SK-N-SH (cell line): ENCODE measurements at regions not wholly inside any gene's neighbourhood (a gene's known extent, or its start where the extent isn't known, plus 50 kb on each side); places are given as distances from the start of the nearest gene placed in this dataset.

Experiments
- CTCF ChIA-PET: fragments of 300-600, 350-600 bp; formaldehyde crosslinking; extraction: SDS; loops from one replicate; lab custom pipeline; 2021; lab: Yijun Ruan, JAX
- POLR2A ChIA-PET: fragments of 350-600 bp; sonication (Branson Sonifier 250); formaldehyde crosslinking; extraction: SDS; loops from one replicate; lab custom pipeline; 2020; ENCODE audit warnings: antibody characterized with exemption, inconsistent platforms; lab: Yijun Ruan, JAX
- DNase-seq: peaks from one replicate; pipeline ENCODE4 v3.0.0; 2012
- H2AFZ ChIP-seq: fragments of 200-600 bp; sonication (generic); 2 replicates; pipeline ENCODE4 v1.8.1; 2016; ENCODE audit warnings: antibody characterized with exemption, mild to moderate bottlenecking, low read depth
- H3F3A ChIP-seq: fragments of 200-600 bp; sonication (generic); replicated peaks from 2 replicates; pipeline ENCODE3; 2016; ENCODE audit warnings: antibody characterized with exemption, mild to moderate bottlenecking; ENCODE audit not compliant: insufficient read depth
- H3K27ac ChIP-seq, 2 experiments: fragments of 200-500 bp in 1 of 2; fragments of 200-600 bp in 1 of 2; sonication (Bioruptor generic) in 1 of 2; sonication (generic), shearing (Covaris generic) in 1 of 2; 2 replicates each; pipeline versions ENCODE4 v1.5.1 to v1.6.1; 2014 to 2016; ENCODE audit warnings: low read depth in 2 of 2, inconsistent platforms in 1 of 2, low read length in 1 of 2, mild to moderate bottlenecking in 1 of 2, mixed read lengths in 1 of 2
- H3K27me3 ChIP-seq: fragments of 200-600 bp; sonication (generic), shearing (Covaris generic); 2 replicates; pipeline ENCODE4 v1.6.1; 2016; ENCODE audit warnings: mixed run types; ENCODE audit not compliant: insufficient read depth
- H3K36me3 ChIP-seq, 2 experiments: fragments of 200-500 bp in 1 of 2; fragments of 200-600 bp in 1 of 2; sonication (Bioruptor generic) in 1 of 2; sonication (generic) in 1 of 2; replicated peaks in 1 of 2; 2 replicates each; pipeline versions ENCODE3 to v1.5.1; 2014 to 2016; ENCODE audit warnings: low read length in 1 of 2, mild to moderate bottlenecking in 1 of 2; ENCODE audit not compliant: insufficient read depth in 2 of 2, control insufficient read depth in 1 of 2
- H3K4me1 ChIP-seq, 2 experiments: fragments of 200-500 bp in 1 of 2; fragments of 200-600 bp in 1 of 2; sonication (Bioruptor generic) in 1 of 2; sonication (generic), shearing (Covaris generic) in 1 of 2; 2 replicates each; pipeline versions ENCODE4 v1.5.1 to v1.6.1; 2014 to 2016; ENCODE audit warnings: low read depth in 1 of 2, low read length in 1 of 2, mixed run types in 1 of 2; ENCODE audit not compliant: insufficient read depth in 2 of 2, control insufficient read depth in 1 of 2
- H3K4me2 ChIP-seq: fragments of 200-600 bp; sonication (generic), shearing (Covaris generic); 2 replicates; pipeline ENCODE4 v1.6.1; 2017; ENCODE audit warnings: mixed run types
- H3K4me3 ChIP-seq, 2 experiments: fragments of 200-500 bp in 1 of 2; fragments of 200-600 bp in 1 of 2; sonication (Bioruptor generic) in 1 of 2; sonication (generic), shearing (Covaris generic) in 1 of 2; 2 replicates each; pipeline versions ENCODE4 v1.5.1 to v1.8.1; 2014 to 2016; ENCODE audit warnings: low read depth in 2 of 2, inconsistent platforms in 1 of 2, low read length in 1 of 2, mild to moderate bottlenecking in 1 of 2, mixed read lengths in 1 of 2, moderate library complexity in 1 of 2
- H3K79me2 ChIP-seq: fragments of 200-600 bp; sonication (generic); 2 replicates; pipeline ENCODE4 v1.8.1; 2017; ENCODE audit warnings: mild to moderate bottlenecking; ENCODE audit not compliant: insufficient read depth
- H3K9ac ChIP-seq: fragments of 200-600 bp; sonication (generic); 2 replicates; pipeline ENCODE4 v1.6.1; 2017; ENCODE audit warnings: mixed run types
- H3K9me2 ChIP-seq: fragments of 200-600 bp; sonication (generic); 2 replicates; pipeline ENCODE4 v1.6.1; 2017; ENCODE audit warnings: mixed run types
- H3K9me3 ChIP-seq: fragments of 200-600 bp; sonication (generic); 2 replicates; pipeline ENCODE4 v1.6.1; 2017; ENCODE audit warnings: mixed run types, mild to moderate bottlenecking, moderate library complexity
- H4K20me1 ChIP-seq: fragments of 200-600 bp; sonication (generic); 2 replicates; pipeline ENCODE4 v1.6.1; 2017; ENCODE audit warnings: mild to moderate bottlenecking, mixed run types; ENCODE audit not compliant: insufficient read depth
- CHD2 ChIP-seq: fragments of 150-350 bp; IDR thresholded peaks from 2 replicates; pipeline ENCODE4 v1.6.1; 2018; ENCODE audit warnings: low read length; ENCODE audit not compliant: partially characterized antibody
- CTCF ChIP-seq: fragments of 200-600 bp; sonication (generic); IDR thresholded peaks from 2 replicates; pipeline ENCODE4 v1.6.1; 2017; ENCODE audit warnings: antibody characterized with exemption, mild to moderate bottlenecking, moderate library complexity
- EP300 ChIP-seq, 2 experiments: IDR thresholded peaks; 2 replicates each; pipeline versions ENCODE4 v1.4.0 to v1.6.1; 2012; ENCODE audit warnings: borderline replicate concordance in 1 of 2, low read depth in 1 of 2, low read length in 1 of 2
- FOSL2 ChIP-seq: IDR thresholded peaks from 2 replicates; pipeline ENCODE4 v1.4.0; 2012; ENCODE audit warnings: low read depth, mild to moderate bottlenecking, moderate library complexity, borderline replicate concordance
- GATA2 ChIP-seq: sonication (generic); formaldehyde crosslinking; IDR thresholded peaks from 2 replicates; pipeline ENCODE4 v1.5.0; 2020; ENCODE audit warnings: mild to moderate bottlenecking, missing genetic modification reagents
- IRF3 ChIP-seq: fragments of 150-350 bp; IDR thresholded peaks from 2 replicates; pipeline ENCODE4 v1.6.1; 2016; ENCODE audit warnings: mild to moderate bottlenecking, low read depth, low read length
- MAX ChIP-seq: IDR thresholded peaks from 2 replicates; pipeline ENCODE4 v1.4.0; 2012; ENCODE audit warnings: low read depth
- MEF2A ChIP-seq: IDR thresholded peaks from 2 replicates; pipeline ENCODE4 v1.4.0; 2012; ENCODE audit warnings: low read depth, borderline replicate concordance
- PBX3 ChIP-seq: IDR thresholded peaks from 2 replicates; pipeline ENCODE4; 2012
- POLR2AphosphoS5 ChIP-seq: IDR thresholded peaks from 2 replicates; pipeline ENCODE4 v1.6.1; 2012; ENCODE audit warnings: low read depth, low read length
- RFX5 ChIP-seq: IDR thresholded peaks from 2 replicates; pipeline ENCODE4 v1.6.1; 2012; ENCODE audit warnings: mild to moderate bottlenecking, improper control_type of control experiment, low read length
- RXRA ChIP-seq: IDR thresholded peaks from 2 replicates; pipeline ENCODE4 v1.4.0; 2012; ENCODE audit warnings: low read depth, mild to moderate bottlenecking, borderline replicate concordance
- TAF1 ChIP-seq: IDR thresholded peaks from 2 replicates; pipeline ENCODE4 v1.6.1; 2012; ENCODE audit warnings: low read depth, mild to moderate bottlenecking, low read length, moderate library complexity, borderline replicate concordance
- TCF12 ChIP-seq: IDR thresholded peaks from 2 replicates; pipeline ENCODE4 v1.4.0; 2012
- USF1 ChIP-seq: IDR thresholded peaks from 2 replicates; pipeline ENCODE4 v1.4.0; 2012; ENCODE audit warnings: low read depth, borderline replicate concordance
- USF2 ChIP-seq: fragments of 150-350 bp; IDR thresholded peaks from 2 replicates; pipeline ENCODE4 v1.6.1; 2017; ENCODE audit warnings: antibody characterized with exemption, low read length, low read depth, borderline replicate concordance
- YY1 ChIP-seq: IDR thresholded peaks from 2 replicates; pipeline ENCODE4 v1.4.0; 2012; ENCODE audit warnings: low read depth, mild to moderate bottlenecking
- WGBS: methylation state at CpG from one replicate; pipeline ENCODE4 v1.1.6; 2017; ENCODE audit warnings: low lambda C conversion rate; 5-methylcytosine and 5-hydroxymethylcytosine counted together

GRCh38 chr2:187150670-187151069 is 297.4 kb downstream of the CALCRL start:
- Histone ChIP-seq H2AFZ (no peak overlapping the region), H3K36me3 (no peaks in the 10 kb centered on the region), H3K9me2 (no peaks in the 10 kb centered on the region), H3K4me1 (no peaks in the 10 kb centered on the region), H3K9ac (no peak overlapping the region), H3K27ac (peak overlapping the region in 1 of 2 experiments; percentile 9; a peak in 1 of 4 replicates), H3K9me3 (peaks cover 9% of the 10 kb centered on the region; the same call in 1 of the 2 replicates), H4K20me1 (no peaks in the 10 kb centered on the region), H3K27me3 (no peaks in the 10 kb centered on the region), H3K4me2 (no peak overlapping the region), H3K4me3 (no peak overlapping the region), H3K79me2 (no peaks in the 10 kb centered on the region), H3F3A (no peaks in the 10 kb centered on the region)
- no peak for DNase-seq
- no peak for TF ChIP-seq MEF2A
- TF ChIP-seq RXRA, result no peak
- TF ChIP-seq CHD2, result no peak
- TF ChIP-seq FOSL2, result no peak; the same call in 1 of the 2 replicates
- no peak for TF ChIP-seq RFX5
- no peak for TF ChIP-seq CTCF
- no peak for TF ChIP-seq PBX3
- TF ChIP-seq GATA2, result no peak
- TF ChIP-seq USF1, result no peak
- TF ChIP-seq TAF1, result no peak
- CTCF ChIA-PET, result interaction anchor here (2.5 kb wide), 1 partner anchor 12 kb away, joined by 6 read pairs; no protein-coding TSS in a partner anchor
- POLR2A ChIA-PET, result no interaction called here
- WGBS, result 28% methylated on average over 3 of the region's 3 CpGs

- 56% methylated on average over 2 of the region's 2 CpGs for WGBS
- no peaks in the 10 kb centered on the region for H3K36me3 ChIP-seq
- no peak overlapping the region for H2AFZ ChIP-seq
- H3K27me3 ChIP-seq, result no peaks in the 10 kb centered on the region
- H3K9me2 ChIP-seq, result no peaks in the 10 kb centered on the region
- H3K79me2 ChIP-seq, result no peaks in the 10 kb centered on the region
- no peak overlapping the region for H3K4me3 ChIP-seq
- no peak for DNase-seq
- no peak overlapping the region for H3K9ac ChIP-seq
- H4K20me1 ChIP-seq, result no peaks in the 10 kb centered on the region
- H3K4me1 ChIP-seq, result no peaks in the 10 kb centered on the region
- H3K4me2 ChIP-seq, result no peak overlapping the region
- H3K27ac ChIP-seq, result no peak overlapping the region
- ChIA-PET POLR2A (no interaction called here), CTCF (interaction anchor here (1.6 kb wide), 1 partner anchor 10 kb away, joined by 7 read pairs; no protein-coding TSS in a partner anchor)
- no peaks in the 10 kb centered on the region for H3F3A ChIP-seq
- no peaks in the 10 kb centered on the region for H3K9me3 ChIP-seq
- TF ChIP-seq TCF12 (no peak), MEF2A (no peak), IRF3 (no peak), USF2 (no peak), YY1 (no peak), MAX (no peak), CTCF (no peak), FOSL2 (no peak), EP300 (IDR thresholded peaks at IDR 0.05; ENCODE audit: borderline replicate concordance in 1 of 2, low read depth in 1 of 2, low read length in 1 of 2) (no peak), POLR2AphosphoS5 (no peak)
Measured at GRCh38 chr2:187148059-187148714, 299.2 kb upstream of the ZSWIM2 start.
